ENCODE measurements at regions not wholly inside any gene's neighbourhood (a gene's known extent, or its start where the extent isn't known, plus 50 kb on each side); places are given as distances from the start of the nearest gene placed in this dataset.

DNA sequence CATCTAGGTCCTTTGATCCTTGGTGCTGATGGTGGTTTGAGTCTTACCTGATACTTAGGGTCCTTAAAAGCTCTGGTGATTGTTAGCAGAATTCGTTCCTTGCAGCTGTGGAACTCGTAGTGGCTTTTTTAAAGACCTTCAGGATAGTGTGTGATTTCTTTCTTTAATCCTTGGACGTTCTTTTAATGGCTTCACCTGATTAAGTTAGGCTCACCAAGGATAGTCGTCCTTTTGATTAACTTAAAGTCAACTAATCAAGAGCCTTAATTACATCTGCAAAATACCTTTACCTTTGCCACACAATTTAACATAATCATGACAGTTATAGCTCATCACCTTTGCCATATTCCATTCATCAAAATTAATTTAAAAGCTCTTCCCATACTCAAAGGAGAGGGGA lies 1807.7 kb downstream of the OLFM4 start:
- no peaks in the 10 kb centered on the region for H3K9me3 ChIP-seq
- H3K36me3 ChIP-seq, result no peaks in the 10 kb centered on the region
- H3K4me1 ChIP-seq, result no peaks in the 10 kb centered on the region
- intact Hi-C loops (cut with DNase I; ENCODE audit: low total_unique reads), result no loop called here
- H3K27me3 ChIP-seq, result no peaks in the 10 kb centered on the region
- H3K4me3 ChIP-seq, result no peak overlapping the region
- 77 to 85% (median 84%) methylated on average over 4 of the region's 4 CpGs for WGBS, 5 donors
- no peak overlapping the region for H3K27ac ChIP-seq
- DNase-seq, result no peak
- TF ChIP-seq, protein P1, sequence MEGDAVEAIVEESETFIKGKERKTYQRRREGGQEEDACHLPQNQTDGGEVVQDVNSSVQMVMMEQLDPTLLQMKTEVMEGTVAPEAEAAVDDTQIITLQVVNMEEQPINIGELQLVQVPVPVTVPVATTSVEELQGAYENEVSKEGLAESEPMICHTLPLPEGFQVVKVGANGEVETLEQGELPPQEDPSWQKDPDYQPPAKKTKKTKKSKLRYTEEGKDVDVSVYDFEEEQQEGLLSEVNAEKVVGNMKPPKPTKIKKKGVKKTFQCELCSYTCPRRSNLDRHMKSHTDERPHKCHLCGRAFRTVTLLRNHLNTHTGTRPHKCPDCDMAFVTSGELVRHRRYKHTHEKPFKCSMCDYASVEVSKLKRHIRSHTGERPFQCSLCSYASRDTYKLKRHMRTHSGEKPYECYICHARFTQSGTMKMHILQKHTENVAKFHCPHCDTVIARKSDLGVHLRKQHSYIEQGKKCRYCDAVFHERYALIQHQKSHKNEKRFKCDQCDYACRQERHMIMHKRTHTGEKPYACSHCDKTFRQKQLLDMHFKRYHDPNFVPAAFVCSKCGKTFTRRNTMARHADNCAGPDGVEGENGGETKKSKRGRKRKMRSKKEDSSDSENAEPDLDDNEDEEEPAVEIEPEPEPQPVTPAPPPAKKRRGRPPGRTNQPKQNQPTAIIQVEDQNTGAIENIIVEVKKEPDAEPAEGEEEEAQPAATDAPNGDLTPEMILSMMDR (IDR thresholded peaks at IDR 0.05), result no peak
- TF ChIP-seq POLR2A (IDR thresholded peaks at IDR 0.05), result no peak
- no peak for TF ChIP-seq EP300 (IDR thresholded peaks at IDR 0.05)
- no peak for TF ChIP-seq POLR2AphosphoS5 (IDR thresholded peaks at IDR 0.05)

DNA sequence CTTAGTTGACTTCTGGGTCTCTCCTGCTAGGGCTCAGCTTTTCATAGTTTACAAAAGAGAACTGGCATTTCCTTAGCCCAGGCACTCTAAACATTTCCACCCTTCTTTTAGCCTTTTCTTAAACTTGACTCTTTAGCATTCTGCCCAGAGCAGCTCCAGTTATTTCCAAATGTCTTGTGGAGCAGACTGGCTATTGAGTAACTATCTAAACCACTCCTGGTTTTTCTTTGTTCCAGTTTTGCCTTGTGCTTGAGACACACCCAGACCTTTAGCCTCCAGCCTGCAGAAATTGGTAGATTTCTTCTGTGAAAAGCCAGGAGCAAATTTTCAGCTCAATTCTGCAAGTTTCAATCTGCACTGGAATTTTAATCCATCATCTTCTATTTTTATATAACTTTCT lies 1813.1 kb downstream of the OLFM4 start:
- TF ChIP-seq POLR2AphosphoS5 (IDR thresholded peaks at IDR 0.05), result no peak
- TF ChIP-seq, protein P1 (IDR thresholded peaks at IDR 0.05), result no peak
- no peak for TF ChIP-seq POLR2A (IDR thresholded peaks at IDR 0.05)
- no peak for TF ChIP-seq EP300 (IDR thresholded peaks at IDR 0.05)
- DNase-seq, result peak in 1 of 2 donors; percentile 28
- Histone ChIP-seq H3K27ac (no peak overlapping the region), H3K4me1 (no peaks in the 10 kb centered on the region), H3K27me3 (no peaks in the 10 kb centered on the region), H3K9me3 (no peaks in the 10 kb centered on the region), H3K4me3 (no peak overlapping the region), H3K36me3 (no peaks in the 10 kb centered on the region)
- intact Hi-C loops (cut with DNase I; ENCODE audit: low total_unique reads), result no loop called here

DNA sequence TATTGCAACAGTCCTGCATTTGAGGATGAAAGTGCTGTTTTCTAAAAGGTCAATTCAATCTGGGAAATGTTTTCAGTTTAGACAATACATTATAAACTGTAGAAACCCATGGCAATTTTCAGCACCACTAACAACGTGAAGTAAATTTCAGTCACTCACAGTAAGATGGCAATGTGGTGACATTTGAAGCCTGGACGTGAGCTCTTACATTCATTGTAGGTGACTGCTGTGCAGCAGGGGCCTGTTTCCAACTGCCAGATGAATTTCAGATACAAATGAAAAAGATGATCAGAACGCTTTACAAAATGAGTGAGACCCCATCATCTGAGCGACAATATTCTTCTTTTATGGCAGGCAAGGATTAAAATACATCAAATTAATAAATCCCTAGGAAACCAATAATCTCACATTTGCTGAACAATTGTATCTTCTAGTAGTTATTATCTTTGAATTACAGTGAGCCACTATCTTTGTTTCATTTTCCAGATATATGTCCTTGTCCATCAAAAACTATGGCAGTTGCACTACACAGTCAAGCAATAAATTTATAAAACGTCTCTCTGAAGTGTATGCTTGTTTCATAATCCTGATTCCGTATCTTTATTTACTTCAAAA lies 1816.8 kb downstream of the OLFM4 start:
- Histone ChIP-seq H3K9me3 (no peaks in the 10 kb centered on the region), H3K36me3 (no peaks in the 10 kb centered on the region), H3K4me1 (no peaks in the 10 kb centered on the region), H3K27ac (no peak overlapping the region), H3K4me3 (no peak overlapping the region), H3K27me3 (no peaks in the 10 kb centered on the region)
- TF ChIP-seq POLR2A (IDR thresholded peaks at IDR 0.05) (no peak), EP300 (IDR thresholded peaks at IDR 0.05) (no peak), POLR2AphosphoS5 (IDR thresholded peaks at IDR 0.05) (no peak)
- TF ChIP-seq, protein P1 (IDR thresholded peaks at IDR 0.05), result no peak
- DNase-seq, result peak in 1 of 2 donors; percentile 6
- WGBS, 5 donors, result 40 to 54% (median 46%) methylated on average over 6 of the region's 6 CpGs
- intact Hi-C loops (cut with DNase I; ENCODE audit: low total_unique reads), result no loop called here

DNA sequence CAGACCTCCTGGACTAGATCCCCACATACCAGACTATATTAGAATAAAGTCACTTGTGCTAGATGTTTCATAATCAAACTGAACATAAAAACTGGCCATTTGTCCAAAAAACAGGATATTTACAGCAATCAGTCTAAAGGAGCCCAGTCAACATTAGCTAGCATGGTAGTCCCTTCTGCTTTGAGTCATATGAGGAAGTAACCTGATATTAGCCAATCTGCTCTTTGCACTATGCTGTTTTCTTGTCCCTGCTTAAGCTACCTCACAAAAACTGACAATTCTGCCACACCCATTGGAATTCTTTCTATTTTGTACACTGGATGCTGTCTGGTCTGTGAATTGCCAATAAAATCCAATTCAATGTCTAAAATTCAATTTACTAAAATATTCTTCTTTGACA lies 1824.2 kb downstream of the OLFM4 start:
- intact Hi-C loops (cut with DNase I; ENCODE audit: low total_unique reads), result no loop called here
- Histone ChIP-seq H3K27ac (no peak overlapping the region), H3K4me3 (no peak overlapping the region), H3K36me3 (no peaks in the 10 kb centered on the region), H3K27me3 (no peaks in the 10 kb centered on the region), H3K9me3 (no peaks in the 10 kb centered on the region), H3K4me1 (no peaks in the 10 kb centered on the region)
- DNase-seq, result peak in 1 of 2 donors; percentile 13
- TF ChIP-seq EP300 (IDR thresholded peaks at IDR 0.05) (no peak), POLR2A (IDR thresholded peaks at IDR 0.05) (no peak), POLR2AphosphoS5 (IDR thresholded peaks at IDR 0.05) (no peak)
- TF ChIP-seq, protein P1 (IDR thresholded peaks at IDR 0.05), result no peak

Data from stomach (tissue), 8 donors.